ENCODE measurements at regions not wholly inside any gene's neighbourhood (a gene's known extent, or its start where the extent isn't known, plus 50 kb on each side); places are given as distances from the start of the nearest gene placed in this dataset.

DNA sequence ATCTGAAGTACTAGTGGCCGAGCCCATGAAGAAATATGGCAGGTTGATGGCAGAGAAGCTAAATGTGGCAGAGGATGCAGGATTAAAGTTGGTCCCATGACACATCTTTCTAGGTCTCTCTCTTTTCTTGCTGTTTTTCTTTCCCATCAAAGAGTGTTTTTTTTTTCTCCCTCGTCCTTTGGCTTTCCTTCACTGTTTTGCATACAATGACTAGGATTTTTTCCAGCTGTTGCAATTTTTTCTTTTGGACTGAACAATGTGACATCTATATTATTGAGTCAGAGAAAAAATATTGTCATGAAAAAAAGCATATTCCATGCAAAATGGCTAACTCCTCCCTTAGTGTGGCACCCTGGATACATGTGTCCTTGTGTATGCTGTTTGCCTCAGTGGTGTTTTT lies 939.5 kb upstream of the FANCL start:
- DNase-seq (ENCODE audit: low read depth in 1 of 2, low spot score in 1 of 2), result no peak
- Histone ChIP-seq H3K27ac (replicated peaks) (no peak overlapping the region), H3K4me3 (replicated peaks; ENCODE audit: insufficient read depth, low read length) (no peak overlapping the region), H3K27me3 (ENCODE audit: insufficient read depth, poor library complexity, severe bottlenecking) (no peaks in the 10 kb centered on the region)
- TF ChIP-seq POLR2AphosphoS5 (IDR thresholded peaks at IDR 0.05; ENCODE audit: low read depth) (no peak), SPI1 (IDR thresholded peaks at IDR 0.05; ENCODE audit: borderline replicate concordance, low read depth) (no peak), GABPA (IDR thresholded peaks at IDR 0.05; ENCODE audit: low read depth) (no peak), REST (IDR thresholded peaks at IDR 0.05; ENCODE audit: insufficient replicate concordance, low read depth) (no peak)
- TF ChIP-seq, protein P1, sequence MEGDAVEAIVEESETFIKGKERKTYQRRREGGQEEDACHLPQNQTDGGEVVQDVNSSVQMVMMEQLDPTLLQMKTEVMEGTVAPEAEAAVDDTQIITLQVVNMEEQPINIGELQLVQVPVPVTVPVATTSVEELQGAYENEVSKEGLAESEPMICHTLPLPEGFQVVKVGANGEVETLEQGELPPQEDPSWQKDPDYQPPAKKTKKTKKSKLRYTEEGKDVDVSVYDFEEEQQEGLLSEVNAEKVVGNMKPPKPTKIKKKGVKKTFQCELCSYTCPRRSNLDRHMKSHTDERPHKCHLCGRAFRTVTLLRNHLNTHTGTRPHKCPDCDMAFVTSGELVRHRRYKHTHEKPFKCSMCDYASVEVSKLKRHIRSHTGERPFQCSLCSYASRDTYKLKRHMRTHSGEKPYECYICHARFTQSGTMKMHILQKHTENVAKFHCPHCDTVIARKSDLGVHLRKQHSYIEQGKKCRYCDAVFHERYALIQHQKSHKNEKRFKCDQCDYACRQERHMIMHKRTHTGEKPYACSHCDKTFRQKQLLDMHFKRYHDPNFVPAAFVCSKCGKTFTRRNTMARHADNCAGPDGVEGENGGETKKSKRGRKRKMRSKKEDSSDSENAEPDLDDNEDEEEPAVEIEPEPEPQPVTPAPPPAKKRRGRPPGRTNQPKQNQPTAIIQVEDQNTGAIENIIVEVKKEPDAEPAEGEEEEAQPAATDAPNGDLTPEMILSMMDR (IDR thresholded peaks at IDR 0.05; ENCODE audit: insufficient read depth, low read length), result no peak

- no peak overlapping the region for H3K27ac ChIP-seq (replicated peaks)
- no peak overlapping the region for H3K4me3 ChIP-seq (replicated peaks; ENCODE audit: insufficient read depth, low read length)
- no peak for TF ChIP-seq REST (IDR thresholded peaks at IDR 0.05; ENCODE audit: insufficient replicate concordance, low read depth)
- TF ChIP-seq, protein P1 (IDR thresholded peaks at IDR 0.05; ENCODE audit: insufficient read depth, low read length), result no peak
- TF ChIP-seq POLR2AphosphoS5 (IDR thresholded peaks at IDR 0.05; ENCODE audit: low read depth), result no peak
- no peak for TF ChIP-seq SPI1 (IDR thresholded peaks at IDR 0.05; ENCODE audit: borderline replicate concordance, low read depth)
- TF ChIP-seq GABPA (IDR thresholded peaks at IDR 0.05; ENCODE audit: low read depth), result no peak
- no peak for DNase-seq (ENCODE audit: low read depth in 1 of 2, low spot score in 1 of 2)
- no peaks in the 10 kb centered on the region for H3K27me3 ChIP-seq (ENCODE audit: insufficient read depth, poor library complexity, severe bottlenecking)
Measured at GRCh38 chr2:59180111-59180510, 939.0 kb upstream of the FANCL start.

- Histone ChIP-seq H3K27me3 (ENCODE audit: insufficient read depth, poor library complexity, severe bottlenecking) (no peaks in the 10 kb centered on the region), H3K4me3 (replicated peaks; ENCODE audit: insufficient read depth, low read length) (no peak overlapping the region), H3K27ac (replicated peaks) (no peak overlapping the region)
- DNase-seq (ENCODE audit: low read depth in 1 of 2, low spot score in 1 of 2), result no peak
- TF ChIP-seq SPI1 (IDR thresholded peaks at IDR 0.05; ENCODE audit: borderline replicate concordance, low read depth) (no peak), REST (IDR thresholded peaks at IDR 0.05; ENCODE audit: insufficient replicate concordance, low read depth) (no peak), GABPA (IDR thresholded peaks at IDR 0.05; ENCODE audit: low read depth) (no peak), POLR2AphosphoS5 (IDR thresholded peaks at IDR 0.05; ENCODE audit: low read depth) (no peak)
- TF ChIP-seq, protein P1 (IDR thresholded peaks at IDR 0.05; ENCODE audit: insufficient read depth, low read length), result no peak
Measured at GRCh38 chr2:59177748-59178147, 936.6 kb upstream of the FANCL start.

Measured in HL-60 (cell line).